HG03565 (cell line): ENCODE measurements at regions not wholly inside any gene's neighbourhood (a gene's known extent, or its start where the extent isn't known, plus 50 kb on each side); places are given as distances from the start of the nearest gene placed in this dataset.
"Not testable (repeated sequence)": the region's sequence is repeated elsewhere in the genome, so short reads cannot be mapped to it uniquely, and the experiment has no call there.

ENCODE experiments used
- ATAC-seq: cut with Tn5 transposase; IDR thresholded peaks from one replicate; pipeline ENCODE4 v1.9.1; 2021; ENCODE audit warnings: mild to moderate bottlenecking, moderate library complexity; ENCODE audit not compliant: unreplicated experiment

DNA sequence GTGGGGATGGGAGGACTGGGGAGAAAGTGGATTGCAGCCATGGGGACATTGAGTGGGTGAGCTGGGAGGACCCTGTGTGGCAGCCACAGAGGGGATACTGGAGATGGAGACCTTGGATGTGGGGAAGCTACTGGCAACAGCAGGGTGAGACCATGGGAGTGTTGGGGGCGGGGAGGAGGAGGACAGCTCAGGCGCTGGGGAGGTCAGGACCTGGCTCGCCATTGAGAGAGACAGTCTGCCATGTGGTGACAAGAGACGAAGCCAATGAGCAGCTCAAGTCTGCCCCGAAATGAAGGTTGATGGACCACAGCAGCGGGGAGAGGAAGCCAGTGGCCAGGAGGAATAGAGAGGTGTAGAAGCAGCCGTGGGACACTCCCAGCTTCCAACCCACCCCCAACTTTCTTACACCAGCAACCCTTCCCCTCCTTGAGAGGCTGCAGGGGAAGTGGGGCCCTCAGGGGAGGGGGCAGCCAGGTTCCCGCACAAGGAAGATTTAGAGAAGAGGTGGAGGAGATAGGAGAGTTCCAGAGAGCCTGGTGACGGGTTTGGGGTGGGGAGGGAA is 118.1 kb downstream of the ASB7 start:
- no peak for ATAC-seq

DNA sequence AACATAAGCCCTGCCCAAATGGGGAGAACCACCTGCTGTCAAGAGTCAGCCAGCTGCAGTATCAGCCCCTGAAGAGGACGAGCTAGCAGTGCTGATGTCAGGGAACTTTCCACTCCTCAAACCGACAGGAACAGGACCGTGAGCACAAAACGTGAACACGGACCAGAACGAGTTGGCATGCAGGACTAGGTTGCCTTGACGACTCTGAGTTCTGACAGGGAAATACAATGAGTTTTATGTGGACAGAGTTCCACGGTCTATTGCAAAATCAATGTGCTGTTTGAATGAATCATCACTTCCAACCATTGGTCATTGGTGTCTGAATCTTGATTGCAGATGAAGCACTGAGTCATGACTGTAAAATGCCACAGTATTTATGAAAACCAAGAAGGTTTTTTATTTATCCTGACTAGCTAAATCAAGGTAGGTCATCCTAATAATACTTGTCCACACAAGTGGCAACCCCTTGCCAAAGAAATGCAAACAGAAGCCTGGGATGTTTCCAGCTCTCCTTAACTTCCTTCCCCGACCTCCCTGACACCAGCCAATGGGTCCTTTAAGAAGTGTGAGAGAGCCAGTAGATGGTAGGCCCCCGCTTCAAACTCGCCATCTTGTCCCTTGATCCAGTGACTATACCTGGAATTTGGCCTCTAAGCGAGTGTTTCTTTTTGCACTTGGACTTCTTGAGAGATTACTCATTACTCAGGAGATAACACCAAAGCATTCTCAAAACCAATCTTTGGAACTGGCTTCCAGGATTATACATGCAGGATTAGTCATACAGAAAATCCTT is 119.6 kb downstream of the ASB7 start:
- ATAC-seq, result no peak

DNA sequence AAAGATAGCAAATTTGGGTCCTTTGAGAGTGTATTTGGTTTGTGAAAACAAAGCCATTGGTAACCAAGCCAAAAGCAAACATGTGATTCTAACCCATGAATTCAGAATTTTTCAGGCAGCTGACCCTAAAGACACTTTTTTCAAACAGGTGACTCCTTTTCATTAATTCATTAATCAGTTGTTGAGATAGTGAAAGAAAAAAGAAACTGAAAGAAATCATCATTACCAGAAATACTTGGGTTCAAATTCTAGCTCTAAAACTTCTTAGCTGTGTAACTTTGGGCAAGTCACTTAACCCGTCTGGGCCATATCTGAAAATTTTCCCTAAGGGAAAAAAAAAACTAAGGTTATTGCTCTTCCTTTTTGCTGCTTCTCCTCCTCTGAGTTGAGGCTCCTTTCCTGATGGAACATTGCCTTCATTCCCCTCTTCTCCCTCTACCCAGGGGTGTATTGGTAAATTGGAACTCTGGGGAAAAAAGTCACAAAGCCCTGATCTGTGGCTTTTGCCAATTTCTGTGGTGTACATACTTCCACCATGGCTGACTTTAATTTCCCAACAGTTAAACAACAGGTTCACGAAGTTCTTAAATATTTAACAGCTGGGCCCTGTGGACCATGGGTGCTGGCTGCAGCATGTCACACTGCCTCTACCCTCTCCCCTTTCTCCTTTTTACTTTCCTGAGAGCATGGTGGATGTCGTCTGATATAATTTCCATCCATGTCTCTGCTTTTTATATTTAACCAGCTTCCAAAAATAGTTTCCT is 120.3 kb downstream of the ASB7 start:
- no peak for ATAC-seq

DNA sequence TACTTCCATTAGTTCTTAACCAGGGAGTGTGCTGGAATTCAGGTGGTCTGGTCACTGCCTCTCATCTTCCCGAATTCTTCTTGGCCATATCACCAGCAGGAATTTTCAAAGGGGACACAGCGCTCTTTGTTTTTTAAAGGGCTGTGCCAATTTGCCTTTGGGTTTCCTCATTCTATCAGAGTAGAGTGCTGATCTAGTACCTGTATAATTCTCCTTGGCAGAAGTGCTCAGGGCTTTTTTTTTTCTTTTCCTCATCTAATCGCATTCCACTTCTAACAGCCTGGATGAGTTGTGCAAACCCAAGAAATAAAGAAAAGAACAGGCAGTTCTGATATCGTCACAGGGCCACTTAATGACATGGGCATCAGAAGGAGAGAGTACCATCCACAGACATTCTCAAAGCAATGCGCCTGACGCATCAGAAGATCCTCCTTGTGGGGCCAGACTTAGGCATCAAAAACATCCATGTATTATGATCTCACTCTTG is 121.0 kb downstream of the ASB7 start:
- no peak for ATAC-seq

DNA sequence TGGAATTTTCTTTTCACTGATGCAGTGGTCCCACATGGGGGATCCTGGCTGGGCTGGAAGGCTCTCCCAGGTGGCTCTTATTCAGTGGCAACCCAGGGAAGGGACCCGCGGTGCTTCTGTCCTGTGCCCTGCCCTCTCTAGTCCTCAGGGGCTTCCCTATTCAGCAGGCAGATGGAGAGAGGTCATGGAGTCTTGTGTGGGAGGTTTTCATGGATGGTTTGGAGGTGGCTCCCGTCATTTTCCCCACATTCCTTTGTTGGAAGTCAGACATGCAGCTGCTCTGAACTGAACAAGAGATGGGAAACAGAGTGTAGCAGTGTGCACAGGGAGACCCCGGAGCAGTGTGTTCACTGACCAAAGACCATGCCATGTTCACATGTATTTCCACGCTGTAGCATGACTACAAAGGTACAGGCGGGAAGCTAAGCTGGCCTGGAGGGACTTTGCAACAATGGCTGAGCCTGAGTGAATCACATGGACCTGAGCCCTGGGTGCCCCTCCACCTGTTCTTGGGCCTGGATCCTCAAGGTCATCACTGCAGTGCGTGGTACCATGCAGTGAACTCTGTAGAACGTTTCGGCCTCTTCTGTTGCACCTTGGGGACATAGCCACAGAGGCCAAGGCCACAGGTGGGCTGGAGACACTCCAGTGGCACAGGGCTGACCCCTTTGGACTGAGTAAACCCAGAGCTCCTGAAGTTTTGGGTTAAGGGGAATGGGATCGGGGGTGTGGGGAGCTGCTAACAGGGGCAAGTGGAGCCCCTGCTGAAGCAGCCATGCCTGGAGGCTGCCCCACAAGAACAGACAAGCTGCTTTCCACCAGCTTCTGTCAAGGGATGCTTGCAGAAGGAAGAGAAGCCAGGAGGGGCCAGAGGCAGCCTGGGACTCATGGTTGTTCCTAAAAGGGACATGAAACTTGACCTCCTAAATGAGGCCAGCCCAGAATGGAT is 123.0 kb downstream of the ASB7 start:
- no peak for ATAC-seq

DNA sequence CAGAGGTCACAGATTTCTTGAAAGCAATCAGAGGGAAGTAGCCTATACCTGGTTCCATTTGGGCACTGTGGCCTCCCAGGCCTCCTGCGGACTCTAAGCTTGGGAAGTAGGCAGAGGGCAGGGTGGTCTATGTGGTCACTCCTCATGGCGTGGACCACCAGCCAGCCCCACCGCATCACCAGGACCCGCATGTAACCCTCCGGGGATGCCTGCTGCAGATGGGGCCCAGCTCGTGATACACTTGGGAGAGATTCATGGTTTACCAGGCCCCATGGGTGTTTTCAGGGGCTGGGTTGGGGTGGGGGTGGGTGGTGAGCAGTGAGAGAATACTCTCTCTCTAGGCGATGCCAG is 123.7 kb downstream of the ASB7 start:
- ATAC-seq, result no peak

DNA sequence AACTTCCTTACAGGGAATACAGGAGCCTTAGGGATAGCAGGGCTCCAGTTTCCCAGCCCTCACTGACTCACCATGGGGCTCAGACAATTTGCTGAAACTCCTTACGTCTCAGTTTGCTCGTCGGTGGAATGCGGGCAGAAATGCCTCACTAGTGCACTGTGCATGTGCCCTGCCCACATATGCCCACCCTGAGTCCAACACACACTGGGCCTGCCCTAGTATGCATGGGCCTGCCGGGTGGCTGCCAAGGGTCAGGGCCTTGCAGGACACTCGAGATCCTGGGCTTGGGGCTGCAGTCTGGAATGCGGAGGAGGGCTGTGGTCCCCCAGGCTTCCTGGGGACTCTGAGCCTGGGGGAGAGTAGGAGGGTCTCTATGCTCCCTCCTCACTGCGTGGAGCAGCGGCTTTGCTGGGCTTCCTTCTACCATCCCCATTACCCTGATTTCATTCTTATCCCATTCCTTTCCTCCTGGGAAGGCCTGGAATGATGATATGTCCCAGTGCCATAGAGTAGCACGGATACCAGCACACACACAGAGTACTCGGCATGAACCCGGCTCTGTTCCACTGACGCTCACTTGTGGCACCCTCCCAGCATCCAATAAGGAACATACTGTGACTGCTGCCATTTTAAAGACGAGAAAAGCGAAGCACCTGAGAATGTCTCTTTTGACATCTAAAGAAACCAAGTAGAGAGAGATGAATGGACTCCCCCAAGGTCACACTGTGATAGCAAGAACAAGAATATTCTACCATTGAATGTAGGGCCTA is 124.2 kb downstream of the ASB7 start:
- no peak for ATAC-seq

DNA sequence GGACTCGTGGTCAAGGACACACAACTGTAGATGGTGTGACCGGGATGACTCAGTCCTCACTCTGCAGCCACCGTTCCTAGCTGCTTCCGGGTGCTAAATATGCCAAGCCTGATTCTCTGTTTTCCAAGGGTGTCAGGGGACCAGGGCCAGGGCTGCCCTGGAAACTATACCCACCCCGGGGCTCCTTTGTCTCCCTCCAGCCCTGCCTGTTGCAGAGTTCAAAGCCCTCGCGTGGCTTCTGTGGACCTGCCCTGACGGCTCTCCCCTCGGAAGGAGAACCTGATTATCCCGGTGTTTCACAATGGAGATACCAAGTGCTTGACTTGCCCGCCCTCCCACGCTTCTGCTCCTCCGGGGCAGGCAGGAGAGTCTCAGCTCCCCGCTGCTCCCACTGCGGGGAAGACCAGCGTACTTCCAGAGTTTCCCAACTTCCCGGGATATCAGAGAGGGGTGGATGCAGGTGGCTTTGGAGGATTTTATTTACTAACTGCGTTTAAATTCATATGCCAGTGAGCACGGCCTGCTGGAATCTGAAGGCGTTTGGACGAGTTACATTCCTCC is 125.0 kb downstream of the ASB7 start:
- ATAC-seq, result no peak

DNA sequence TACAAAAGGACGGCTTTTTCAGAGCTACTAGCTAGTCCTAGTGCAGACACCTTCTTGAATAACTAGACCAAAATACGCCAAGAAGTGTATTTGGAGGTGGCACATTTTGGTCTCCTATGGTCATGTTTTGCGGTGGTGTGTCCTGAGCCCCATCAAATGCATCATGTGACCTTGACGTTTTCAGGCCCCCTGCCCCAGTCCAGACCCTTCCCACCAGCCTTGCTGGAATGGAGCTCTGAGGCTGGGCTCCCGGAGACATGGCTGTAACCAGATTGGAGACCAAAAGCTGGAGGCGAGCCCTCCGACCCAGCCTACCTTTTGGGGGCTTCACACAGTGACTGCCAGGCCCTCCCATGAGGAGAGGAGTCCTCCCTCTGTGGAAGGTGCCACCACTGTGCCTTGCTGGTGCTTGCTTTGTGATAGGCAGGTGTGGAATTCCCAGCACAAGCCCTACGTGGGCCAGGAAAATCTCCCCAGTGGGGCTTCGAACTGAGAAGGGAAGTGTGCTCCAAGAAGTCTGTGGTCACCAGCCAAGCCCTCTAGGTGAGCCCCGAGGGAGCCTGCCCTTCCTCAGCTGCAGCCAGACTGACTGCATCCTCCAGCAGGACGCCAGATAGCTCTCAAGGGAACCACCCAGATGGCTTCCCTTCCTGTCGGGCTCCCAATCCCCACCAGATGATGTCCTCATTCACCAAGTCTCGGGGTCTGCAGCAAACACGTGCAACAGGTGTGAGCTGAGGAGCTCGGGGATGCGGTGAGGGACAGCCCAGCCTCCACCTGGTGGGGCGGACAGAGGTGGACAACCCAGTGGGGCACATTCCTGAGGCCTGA is 126.2 kb downstream of the ASB7 start:
- no peak for ATAC-seq

DNA sequence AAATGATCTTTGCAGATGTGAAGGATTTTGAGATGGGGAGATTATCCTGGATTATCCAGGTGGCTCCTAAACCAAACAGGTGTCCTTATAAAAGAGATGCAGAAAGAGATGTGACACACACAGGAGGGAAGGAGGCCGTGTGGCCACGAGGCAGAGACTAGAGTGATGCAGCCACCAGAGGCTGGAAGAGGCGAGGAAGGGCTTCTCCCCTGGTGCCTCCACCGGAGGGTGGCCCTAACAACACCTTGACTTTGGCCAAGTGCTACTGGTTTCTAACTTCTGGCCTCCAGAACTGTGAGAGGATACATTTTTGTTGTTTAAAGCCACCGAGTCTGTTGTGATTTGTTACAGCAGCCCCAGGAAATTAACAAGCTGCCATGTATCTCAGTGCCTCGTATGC is 127.1 kb downstream of the ASB7 start:
- no peak for ATAC-seq

DNA sequence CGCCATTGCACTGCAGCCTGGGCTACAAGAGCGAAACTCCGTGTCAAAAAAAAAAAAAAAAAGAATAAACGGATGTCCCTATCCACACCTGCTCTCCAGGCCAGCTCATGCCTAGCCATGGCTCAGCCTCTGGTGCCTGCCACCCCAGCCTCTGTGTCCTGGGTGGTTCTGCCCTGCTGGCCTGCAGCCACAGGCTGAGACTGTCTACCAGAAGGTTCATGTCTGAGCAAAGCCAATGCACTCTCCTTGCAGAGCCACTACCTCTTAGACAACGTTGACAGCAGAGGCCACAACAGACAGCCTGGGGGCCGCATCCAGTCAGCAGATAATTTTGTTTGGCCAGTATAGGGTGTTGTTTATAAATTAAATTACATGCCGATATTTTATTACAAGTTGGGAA is 127.7 kb downstream of the ASB7 start:
- no peak for ATAC-seq

DNA sequence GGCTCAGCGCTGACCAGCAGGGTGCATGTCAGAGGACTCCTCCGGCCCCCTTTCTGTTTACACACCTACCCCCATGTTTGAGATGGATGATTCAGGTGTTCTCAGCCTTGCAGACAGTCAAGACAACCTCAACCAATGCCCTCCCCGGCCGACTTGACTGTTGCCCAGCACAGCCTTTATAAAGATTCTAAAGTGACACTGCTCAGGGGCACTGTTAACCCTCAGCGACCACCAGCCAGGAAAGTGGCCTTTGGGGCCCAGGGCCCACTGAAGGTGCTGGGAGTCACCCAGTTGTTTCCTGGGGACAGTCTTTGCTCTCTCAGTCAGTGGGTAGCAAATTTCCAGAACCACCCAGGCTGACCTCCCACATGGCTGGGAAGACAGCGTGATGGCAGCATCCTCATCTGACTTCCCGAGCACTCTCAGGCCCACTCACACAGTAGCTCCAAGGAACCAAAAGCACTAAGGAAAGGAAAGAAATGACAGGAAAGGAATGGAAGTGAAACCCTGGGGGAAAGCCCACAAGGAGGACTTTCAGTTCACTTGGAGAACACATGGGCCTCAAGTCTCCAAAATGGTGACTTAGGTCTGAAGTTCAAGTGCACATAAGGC is 128.4 kb downstream of the ASB7 start:
- no peak for ATAC-seq

DNA sequence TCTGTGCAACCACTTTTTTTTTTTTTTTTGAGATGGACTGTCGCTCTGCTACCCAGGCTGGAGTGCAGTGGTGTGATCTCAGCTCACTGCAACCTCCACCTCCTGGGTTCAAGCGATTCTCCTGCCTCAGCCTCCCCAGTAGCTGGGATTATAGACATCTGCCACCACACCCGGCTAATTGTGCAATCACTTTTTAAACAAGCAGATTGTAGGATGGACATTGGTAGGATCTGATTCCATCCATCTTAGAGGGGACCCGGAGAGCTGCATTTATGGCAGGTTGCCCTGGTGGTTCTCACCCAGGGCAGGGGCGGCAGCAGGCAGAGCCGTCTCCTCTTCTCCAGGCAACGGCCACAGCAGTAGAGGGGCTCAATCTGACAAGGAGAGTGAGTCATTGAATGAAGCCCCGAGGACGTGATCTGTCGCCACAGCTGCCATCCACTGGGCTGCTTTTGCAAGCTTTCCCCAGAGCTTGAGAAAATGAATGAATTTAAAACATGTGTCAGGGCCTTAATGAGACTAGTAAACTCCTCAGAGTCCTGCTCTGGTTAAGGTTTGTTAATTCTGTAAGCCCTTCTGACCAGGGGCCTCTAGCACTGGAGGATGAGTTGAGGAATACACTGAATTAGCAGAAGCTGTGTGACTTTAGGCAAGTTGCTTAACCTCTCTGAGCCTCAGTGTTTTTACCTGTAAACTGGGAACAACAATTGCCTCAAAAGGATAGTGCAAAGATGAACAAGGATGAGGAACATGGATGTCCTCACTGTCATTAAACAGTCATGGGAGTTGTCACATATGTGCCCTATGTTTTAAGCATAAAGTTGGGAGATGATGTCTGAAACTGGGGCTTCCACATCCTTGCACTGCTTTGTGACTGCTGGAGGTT is 129.1 kb downstream of the ASB7 start:
- no peak for ATAC-seq

DNA sequence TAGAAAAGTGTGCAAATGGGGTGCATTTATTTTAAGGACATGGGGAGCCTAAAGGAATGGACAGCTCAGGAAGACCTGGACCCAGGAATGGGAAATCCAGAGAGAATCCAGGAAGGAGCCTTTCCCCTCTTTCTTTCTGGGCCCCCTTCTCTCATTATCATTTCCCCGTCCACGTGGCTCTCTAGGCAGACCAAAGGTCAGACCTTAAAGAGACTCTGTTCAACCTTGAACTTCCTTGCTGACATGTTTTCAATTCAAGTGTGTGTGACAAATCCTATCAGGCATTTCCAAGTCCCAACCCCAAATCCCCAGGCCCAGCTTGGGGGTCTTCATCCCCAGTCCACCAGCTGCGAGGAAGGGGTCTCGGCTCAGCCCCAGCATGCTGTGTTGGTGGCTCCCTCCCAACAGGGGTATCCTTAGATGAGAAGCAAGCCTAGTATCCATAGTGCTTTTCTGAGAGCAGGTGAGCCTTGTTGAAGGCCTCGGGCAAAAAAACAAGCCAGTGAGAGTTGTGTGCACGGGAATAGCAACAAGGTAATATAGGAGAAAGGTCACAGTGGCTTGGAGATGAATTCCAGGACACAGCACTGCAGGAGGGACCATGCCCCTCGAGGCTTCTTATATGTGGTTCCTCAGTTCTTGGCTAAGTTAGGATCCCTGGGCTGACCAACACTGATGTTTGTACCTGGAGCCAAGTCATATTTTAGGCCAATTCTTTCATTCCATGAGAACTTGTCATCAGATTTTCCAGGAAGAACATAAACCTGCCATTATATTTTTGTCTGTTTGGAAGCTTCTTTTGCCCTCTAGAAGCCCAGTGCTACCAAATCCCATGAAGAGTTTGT is 130.0 kb downstream of the ASB7 start:
- ATAC-seq, result no peak

DNA sequence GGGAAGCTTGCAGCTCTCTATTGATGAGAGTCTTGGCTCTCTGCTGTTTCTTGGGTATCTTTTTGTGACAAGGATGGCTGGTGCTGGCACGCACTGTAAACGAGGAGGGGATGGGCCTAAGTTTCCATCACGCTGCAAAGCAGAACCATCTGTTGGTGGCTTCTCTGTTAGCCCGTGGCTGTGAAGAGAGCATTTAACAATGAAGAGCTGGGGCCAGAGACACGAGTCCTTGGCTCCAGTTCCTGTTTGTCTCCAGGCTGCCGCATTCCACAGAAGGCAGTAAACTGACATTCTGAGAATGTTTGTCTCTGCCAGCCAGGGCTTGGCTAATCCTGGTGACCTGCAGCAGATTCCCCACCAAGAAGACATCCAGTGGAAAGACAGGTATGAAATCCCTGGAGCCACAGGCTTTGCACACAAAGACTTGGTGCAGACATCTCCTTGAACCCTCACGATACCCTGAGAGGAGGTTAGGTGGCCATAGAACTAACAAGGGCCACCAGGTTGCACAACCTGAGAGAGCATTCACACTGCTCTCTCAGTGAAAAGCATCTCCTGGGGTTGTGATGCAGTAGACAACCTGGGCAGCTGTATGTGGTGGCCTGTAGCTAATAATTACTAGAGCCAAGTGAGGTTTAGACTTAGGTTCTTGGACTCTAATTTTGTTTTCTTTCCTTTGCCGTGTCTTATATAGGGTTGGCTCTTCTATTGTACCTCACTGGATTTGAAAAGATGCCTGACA is 130.9 kb downstream of the ASB7 start:
- no peak for ATAC-seq

DNA sequence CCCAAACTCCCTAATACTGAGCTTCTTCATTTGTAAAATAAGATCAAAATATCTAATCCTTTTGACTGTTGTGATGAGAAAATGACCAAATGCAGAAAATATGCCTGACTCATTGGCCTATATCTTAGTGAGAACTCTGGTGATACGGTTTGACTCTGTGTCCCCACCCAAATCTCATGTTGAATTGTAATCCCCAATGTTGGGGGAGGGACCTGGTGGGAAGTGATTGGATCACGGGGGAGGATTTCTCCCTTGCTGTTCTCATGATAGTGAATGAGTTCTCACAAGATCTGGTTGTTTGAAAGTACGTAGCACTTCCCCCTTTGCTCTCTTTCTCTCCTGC is 131.4 kb downstream of the ASB7 start:
- not testable (repeated sequence) for ATAC-seq
